GM19351 (cell line): ENCODE measurements at regions not wholly inside any gene's neighbourhood (a gene's known extent, or its start where the extent isn't known, plus 50 kb on each side); places are given as distances from the start of the nearest gene placed in this dataset.

ENCODE experiments used
- ATAC-seq: cut with Tn5 transposase; IDR thresholded peaks from one replicate; pipeline ENCODE4 v1.9.1; 2021; ENCODE audit warnings: mild to moderate bottlenecking, moderate library complexity; ENCODE audit not compliant: unreplicated experiment

DNA sequence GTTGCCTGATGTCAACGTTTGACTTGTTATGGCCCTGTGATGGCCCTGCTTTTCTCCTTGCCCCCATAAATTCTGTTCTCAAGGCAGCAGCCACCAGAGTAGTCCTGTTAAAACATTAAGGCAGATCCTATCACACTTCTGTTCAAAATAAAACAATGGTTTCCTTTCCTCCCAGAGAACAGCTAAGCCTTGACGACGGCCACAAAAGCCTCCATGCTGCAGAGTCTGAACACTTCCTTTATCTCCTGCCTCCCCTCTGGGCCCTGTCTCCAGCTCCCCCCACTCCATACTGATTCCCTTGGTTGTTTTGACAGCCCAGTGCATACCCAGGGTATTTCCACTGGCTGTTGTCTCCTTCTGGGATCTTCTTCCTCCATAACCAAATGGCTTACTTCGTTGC, 618.1 kb downstream of the MED13L start:
- ATAC-seq: no peak

DNA sequence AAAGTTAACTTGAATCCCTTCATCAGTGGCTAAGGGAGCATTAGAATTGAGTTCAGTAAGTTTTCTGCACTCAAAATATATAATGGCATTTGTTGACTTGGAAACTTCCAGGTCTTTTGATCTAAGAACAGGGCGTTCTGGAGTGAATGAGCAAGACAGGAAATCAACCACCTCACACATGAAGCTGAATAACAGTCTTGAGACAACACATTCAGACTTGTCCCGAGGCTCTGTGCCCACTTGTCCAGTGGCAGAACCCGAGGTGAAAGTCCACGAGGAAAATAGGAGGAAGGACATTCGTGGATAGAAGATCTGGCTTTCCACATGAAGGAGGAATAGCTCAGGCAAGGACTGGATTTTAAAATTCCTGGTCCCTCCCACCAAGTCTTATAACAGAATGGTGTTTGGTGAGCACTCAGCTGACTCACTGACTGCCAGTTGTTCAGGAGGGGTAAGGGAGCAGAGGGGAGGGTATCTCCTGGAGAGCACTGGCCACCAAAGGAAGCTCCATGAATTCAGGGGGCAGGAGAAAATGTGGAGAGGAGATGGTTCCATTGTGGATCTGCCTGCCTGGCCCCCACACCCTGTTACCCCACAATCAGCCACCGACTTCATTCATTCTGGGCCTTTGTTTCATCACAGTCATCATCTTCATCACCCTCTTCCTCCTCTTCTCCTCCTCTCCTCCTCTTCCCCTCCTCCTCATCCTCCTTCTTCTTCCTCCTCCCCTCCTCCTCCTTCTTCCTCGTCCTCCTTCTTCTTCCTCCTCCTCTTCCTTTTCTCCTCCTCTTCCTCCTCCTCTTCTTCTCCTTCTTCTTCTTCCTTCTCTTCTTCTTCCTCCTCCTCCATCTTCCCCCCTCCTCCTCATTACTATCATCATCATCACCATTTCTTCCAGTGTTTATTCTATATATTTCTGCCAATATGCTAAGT, 620.1 kb downstream of the MED13L start:
- ATAC-seq: no peak

DNA sequence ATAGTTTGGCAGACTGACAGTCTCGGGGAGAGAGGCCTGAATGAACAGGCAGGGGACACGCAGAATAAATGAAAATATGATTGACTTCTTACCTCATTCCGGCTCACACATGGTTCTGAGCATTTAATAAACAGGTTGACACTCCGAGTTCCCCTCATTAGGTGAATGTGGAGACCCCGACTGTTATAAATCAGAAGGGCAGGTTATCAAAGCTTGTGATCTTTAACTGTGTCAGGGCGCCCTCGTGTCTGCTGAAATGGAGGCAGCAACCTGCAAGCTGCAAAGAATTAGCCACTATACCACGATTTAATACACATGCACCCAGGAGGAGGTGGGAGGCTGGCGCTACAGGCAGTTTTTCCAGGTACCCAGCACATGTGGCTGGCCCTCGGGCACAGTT, 627.5 kb downstream of the MED13L start:
- ATAC-seq: no peak

DNA sequence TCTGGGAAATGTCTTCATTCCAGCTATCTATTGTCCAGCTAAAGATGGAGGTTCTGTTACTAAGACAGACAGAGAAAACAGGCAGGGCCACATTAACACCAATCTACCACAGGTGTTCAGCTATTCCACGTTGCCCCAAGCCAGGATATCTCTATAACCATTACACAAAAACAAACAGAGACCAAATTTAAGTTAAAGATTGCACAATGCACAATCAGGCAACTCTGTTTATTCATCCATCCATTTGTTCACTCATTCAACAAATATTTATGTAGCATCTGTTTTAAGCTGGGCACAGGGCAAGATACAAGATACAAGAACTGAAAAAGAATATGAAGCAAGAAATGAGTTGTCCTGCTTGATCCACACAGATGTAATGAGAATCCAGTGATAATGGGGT, 629.0 kb downstream of the MED13L start:
- ATAC-seq: no peak

DNA sequence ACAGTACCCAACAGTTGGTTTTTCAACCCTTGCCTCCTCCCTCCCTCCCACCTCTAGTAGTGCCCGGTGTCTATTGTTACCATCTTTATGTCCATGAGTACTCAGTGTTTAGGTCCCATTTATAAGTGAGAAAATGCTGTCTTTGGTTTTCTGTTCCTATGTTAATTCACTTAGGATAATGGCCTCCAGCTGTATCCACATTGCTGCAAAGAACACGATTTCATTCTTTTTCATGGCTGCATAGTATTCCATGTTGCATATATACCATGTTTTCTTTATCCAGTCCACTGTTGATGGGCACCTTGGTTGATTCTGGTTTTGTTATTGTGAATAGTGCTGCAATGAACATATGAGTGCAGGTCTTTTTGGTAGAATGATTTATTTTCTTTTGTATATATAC, 631.3 kb downstream of the MED13L start:
- no peak for ATAC-seq

DNA sequence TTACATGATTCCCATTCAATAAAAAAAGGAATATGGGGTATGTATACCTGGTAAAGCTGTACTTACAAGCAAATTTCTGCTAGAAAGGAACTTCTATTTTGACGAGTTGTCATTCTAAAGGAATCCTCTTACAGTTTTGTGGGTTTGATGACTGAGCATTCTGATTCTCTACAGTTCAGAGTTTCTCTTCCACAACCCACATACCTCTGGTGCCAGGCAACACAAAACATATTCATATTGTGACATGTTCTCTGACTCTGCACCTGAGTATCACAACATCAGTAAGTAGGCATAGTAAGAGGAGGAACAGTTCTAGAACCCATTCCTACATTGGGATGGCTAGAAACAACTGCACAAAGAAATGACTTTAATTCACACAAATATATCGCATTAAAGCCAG, 636.6 kb downstream of the MED13L start:
- no peak for ATAC-seq

DNA sequence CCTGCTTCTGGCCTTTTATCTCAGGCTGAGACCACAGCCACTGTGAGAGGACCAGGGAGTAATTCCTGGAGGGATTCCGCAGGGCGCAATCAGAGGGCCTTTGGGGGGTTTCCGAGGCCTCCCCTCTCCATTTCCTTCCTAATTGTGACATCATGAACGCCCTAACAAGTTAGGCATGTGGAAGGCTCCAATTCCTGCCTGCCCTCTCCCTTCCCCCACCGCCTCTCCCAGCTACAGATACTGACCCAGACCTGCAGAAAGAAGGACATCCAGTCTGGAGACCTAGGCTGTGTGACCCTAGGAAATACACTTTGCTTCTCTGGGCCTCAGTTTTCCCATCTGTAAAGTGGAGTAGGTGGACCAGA, 637.9 kb downstream of the MED13L start:
- no peak for ATAC-seq

DNA sequence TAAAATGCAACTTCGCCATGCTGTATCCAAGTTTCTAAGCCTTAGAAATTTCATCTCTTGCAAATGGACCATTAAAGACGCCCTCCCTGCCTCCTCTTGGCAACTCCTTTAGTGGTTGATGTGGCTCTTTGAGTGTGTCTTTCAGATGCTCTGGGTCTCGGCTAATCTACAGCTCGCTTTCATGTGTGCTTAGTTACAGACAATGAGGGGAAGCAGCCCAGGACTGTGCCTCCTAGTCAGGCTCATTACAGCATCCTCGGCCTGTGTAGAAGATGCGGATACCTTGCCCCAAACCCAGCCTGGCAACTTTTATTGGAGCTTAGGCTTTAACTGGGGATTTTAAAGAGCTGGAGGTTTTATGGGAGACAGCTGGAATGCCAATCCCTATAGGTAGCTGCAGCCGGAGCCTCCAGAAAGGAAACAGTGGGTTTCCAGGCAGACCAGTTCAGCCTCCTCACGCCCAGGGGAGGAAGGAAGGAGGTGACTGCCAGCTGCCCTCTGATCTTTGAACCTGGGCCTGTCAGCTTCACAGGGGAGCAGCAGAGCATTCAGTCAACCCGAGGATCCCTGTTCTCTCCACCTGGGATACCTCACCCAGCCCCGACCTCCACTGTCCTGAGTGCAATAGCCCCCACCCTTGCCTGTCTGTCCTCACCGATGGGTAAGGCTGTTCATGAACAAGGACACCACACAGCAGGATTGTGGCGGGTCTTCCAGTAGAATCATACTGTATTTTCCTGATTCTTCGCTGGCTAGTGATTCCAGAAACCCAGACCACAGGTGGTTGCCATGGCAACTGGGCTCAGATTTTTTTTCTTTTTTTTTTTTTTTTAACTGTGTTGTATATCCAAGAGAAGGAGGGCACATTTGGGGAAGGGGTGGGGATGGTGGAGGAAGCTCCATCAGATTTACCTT, 638.5 kb downstream of the MED13L start:
- no peak for ATAC-seq

DNA sequence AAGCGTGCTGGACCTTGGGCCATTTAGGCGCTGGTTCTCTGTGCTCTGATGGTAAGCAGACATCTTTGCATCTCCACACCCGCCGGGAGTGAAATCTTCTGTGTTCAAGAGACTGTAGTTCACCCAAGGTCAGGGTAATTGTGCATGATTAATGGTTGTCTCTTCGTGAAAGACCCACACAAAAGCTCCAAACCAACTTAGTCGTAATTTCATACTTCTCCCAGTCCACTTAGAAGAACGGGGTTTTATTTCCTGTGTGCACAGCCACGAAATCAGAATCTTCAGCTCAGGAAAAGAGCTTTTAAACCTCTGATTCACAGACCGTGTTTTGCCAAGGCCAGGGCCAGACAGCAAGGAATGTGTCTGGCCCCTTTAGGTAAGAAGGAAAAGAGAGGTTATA, 640.9 kb downstream of the MED13L start:
- no peak for ATAC-seq

DNA sequence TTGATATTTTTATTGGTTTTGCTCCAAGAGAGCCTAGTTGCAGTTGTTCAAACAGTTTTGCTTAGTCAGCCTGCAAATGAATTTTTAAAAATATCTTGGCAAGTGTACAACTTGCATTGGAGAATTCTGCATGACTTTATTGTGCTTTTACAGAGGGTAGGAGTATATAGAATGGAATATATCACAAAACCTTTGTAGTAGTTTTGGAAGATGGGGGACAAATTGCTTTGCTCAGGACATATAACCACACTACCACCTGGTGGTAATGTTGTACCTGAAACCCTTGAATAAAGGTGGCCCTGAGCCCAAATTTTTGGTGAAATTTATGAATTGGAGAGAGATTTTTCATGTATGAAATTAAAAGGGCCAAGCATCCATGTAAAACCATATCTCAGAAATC, 645.2 kb downstream of the MED13L start:
- no peak for ATAC-seq

DNA sequence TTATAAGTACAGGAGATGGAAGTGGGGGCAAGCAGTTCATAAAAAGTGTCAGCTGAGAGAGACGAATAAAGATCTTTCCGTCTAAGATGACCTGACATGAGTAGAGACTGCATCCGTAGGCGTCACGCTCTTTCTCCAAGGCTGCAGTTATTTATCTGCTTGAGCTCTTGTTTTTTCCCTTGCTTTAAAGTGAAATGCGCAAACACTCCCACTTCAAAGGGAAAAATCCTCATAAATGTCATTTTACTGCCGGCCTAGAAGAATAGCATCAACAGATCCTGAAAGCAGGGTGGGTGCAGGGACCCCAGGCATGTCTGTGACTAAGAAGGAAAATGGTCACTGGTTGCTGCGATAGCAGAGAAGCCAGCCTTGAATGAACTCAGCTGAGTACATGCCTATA, 647.4 kb downstream of the MED13L start:
- ATAC-seq: no peak

DNA sequence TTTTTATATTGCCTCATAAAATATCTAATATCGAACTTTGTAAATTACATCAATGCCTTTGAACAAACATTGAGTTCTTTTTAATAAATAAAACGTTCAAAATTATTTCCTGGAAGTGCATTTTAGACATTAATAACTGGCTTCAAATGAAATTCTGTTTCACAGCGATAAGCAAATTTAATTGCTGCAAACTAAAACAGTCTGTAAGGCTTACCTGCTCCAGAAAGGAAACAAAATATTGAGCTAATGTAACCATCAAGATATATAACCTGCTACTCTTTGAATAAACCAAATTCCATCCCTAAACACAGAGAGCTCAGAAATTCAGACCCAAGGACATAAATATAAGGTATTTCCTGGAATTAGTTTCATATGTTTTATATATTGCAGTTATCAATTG, 651.3 kb downstream of the MED13L start:
- no peak for ATAC-seq

DNA sequence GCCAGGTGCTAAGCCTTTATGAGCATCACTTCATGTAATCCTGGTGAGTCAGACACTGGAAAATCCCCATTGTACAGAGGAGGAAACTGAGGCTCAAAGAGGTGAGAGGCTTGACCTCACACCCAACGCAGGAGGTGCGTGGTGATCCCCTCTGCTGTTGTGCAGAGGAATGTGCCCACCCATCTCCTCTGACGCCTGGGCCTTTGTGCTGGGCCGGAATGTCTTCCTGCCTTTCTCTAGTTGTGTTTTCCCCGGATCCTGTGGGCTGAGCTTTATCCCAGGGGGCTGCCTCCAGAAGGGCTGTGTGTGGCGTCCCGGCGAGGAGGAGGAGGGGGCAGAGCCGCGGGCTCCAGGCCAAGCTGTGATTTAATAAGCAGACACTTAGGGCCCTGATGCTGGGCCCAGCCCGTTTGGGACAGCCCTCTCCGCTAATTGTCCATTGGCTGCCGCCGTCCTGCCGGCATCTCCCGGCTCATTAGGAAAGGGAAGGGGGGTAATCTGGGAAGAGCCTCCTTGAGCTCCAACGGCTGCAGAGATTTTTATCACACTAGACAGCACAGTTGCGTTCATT, 653.6 kb downstream of the MED13L start:
- no peak for ATAC-seq

DNA sequence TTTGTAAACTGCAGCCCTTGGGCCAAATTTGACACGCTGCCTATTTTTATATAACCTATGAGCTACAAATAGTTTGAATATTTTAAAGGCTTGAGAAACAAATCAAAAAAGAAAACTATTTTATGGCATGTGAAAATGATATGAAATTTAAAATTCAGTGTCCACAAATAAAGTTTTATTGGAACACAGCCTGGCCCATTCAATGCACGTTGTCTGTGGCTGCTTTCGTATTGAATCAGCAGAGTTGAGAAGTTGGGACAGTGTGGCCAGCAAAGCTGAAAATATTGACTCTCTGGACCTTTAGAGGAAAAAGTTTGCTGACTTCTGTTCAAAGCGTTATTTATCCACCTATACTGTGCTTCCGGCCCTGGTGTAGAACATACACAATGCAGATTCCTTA, 654.2 kb downstream of the MED13L start:
- ATAC-seq: no peak

DNA sequence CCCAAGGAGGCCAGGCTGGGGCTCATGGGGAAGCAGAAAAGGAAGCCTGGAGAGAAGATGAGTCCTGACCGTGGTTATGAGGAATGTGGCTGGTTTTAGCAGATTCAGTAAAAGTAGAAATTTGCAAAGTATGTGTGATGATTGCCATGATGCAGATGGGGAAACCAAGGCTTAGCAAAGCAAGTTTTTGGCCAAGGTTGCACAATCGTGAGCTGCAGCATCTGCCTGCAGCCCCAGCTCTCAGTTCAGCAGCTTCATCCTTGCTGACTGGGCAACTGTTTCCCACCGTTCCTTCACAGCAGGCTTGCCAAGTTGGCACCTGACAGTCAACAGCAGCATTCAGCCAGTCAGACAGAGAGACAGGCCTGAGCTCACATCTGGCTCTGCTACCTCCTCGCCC, 656.7 kb downstream of the MED13L start:
- ATAC-seq: no peak

DNA sequence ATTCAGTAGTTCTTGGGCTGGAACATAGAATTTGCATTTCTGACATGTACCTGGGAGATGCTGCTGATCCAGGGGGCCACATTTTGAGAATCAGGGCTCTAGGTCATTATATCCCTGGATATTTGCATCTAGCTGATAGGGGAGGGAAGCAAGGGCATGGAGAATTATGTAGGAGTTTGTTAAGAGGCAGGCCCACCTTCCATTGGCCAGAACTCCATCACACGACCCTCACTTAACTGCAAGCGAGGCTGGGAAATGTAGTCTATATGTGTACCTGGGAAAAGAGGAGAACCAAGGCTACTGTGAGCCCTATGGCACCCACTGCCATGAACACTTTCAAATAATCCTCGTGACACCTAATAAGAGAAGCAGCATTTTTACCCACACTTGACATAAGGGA, 657.6 kb downstream of the MED13L start:
- no peak for ATAC-seq

DNA sequence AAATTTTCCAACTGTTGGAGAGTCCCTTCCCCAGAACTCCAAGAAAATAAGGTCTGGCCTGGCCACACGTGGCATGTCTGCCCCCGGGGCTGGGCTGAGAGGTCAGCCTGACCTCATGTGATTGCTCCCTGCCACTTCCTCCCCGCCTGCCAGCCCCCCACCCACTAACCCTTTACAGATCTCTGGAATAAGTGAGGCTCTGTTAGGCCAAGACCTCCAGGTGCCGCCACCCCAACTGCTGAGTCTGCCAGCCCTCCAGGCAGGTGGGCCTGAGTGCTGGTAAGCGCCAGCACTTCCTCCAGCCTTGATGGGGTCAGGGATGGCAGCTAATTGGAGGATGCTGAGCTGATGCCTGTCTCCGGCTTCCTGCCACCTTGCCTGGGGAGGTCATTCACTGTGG, 658.4 kb downstream of the MED13L start:
- no peak for ATAC-seq

DNA sequence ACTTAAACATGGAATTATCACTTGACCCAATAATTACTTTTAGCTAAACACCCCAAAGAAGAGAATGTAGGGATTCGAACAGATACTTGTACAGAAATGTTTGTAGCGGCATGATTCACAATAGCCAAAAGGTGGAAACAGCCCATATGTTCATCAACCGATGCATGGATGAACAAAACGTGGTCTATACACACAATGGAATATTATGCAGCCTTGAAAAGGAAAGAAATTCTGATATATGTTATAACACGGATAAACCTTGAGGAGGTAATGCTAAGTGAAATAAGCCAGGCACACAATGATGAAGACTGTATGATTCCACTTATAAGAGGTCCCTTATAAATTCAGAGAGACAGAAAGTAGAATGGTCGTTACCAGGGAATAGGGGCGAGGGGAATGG, 659.4 kb downstream of the MED13L start:
- ATAC-seq: no peak

DNA sequence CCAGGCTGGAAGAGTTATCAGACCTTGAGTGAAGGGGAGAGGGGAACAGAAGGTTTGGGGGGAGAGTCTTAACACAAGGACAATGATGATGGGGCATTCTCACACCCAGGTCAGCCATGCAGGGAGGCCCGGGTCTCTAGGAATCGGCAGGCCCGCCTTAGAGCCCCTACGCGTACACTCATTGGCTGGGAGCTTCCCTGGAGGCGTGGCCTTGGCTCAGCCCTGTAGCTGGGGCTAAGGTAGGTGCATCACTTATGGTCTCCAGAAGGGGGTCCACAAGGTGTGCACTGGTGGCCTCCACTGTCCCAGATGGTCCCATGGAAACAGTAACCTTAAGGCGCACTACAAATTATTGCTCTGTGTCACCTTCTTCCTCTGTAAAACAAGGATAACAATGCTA, 660.1 kb downstream of the MED13L start:
- no peak for ATAC-seq

DNA sequence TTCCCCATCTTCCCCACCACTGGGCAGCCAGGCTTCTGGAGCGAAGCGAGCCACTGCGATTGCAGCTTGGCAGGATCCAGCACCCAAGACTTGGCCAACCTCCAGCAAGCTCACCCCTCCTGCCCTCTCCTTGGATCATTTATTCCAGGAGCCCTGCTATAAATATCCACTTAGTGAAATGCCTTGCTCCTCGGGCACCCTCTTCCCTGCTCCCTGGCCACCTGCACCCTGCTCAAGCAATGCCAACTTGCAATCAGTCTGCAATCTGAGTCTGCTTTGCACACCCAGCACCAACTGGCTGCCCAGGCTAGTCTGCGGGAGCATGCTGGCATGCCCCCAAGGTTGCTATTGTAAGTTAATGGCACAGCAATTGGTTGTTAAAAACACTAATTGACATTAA, 666.0 kb downstream of the MED13L start:
- no peak for ATAC-seq

DNA sequence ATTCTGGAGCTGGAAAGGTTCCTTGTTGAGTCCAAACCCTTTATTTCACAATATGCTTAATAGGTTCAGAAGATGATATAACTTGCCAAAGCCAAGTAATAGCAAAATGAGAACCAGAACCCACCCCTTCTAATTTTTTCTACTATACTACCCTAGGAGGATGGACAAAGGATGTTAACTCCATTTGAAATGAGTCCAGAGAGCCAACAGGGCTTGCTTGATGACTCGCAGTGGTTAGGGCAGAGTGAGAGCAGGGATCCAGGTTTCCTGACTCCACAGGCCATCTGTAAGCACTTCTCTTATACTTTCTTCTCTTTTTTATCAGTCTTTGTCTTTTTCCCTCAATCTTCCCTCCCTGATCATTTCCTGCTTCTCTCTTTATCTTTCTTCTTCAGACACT, 668.1 kb downstream of the MED13L start:
- no peak for ATAC-seq

DNA sequence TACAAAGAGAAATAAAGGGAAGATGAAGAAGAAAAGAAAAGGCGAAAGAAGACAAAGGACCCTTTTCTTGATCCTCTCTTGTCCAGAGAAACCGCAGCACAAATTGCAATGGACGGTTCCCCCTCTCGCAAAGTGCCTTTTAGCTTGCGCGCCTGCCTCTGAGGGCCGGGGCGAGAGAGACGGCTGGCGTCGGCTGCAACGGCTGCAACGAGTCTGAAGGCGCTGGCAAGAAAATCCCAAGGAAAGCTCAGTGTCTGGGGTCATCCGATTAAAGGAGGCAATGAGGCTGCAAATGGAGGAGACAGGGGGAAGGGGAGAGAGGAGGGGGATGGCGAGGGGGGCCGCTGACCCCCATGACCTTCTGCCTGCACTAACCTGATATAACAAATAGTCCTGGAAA, 671.5 kb downstream of the MED13L start:
- no peak for ATAC-seq
